Kidney (tissue), 13 donors: ENCODE measurements at regions not wholly inside any gene's neighbourhood (a gene's known extent, or its start where the extent isn't known, plus 50 kb on each side); places are given as distances from the start of the nearest gene placed in this dataset.

Experiments used
- DNase-seq, 5 donors: peaks; one replicate each; pipeline ENCODE4 v3.0.0-alpha.2; 2013 to 2020
- FAIRE-seq: peaks from 2 replicates; lab custom pipeline; 2012; peaks lifted over from hg19 to GRCh38; lab: Jason Lieb, UNC
- H3K27ac ChIP-seq, 2 donors: one replicate each; pipeline ENCODE4 v1.7.0; 2013; ENCODE audit warnings: low read depth in 2 of 2, low read length in 2 of 2, inconsistent platforms in 1 of 2
- H3K27me3 ChIP-seq: one replicate; pipeline ENCODE4 v1.7.1; 2013; ENCODE audit warnings: low read length, inconsistent platforms; ENCODE audit not compliant: control insufficient read depth, insufficient read depth
- H3K36me3 ChIP-seq, 3 donors: one replicate each; pipeline versions ENCODE4 v1.7.0 to v1.7.1; 2013; ENCODE audit warnings: low read length in 3 of 3, control low read depth in 1 of 3, inconsistent platforms in 1 of 3; ENCODE audit not compliant: insufficient read depth in 3 of 3, control insufficient read depth in 2 of 3
- H3K4me1 ChIP-seq, 3 donors: one replicate each; pipeline versions ENCODE4 v1.7.0 to v1.7.1; 2013; ENCODE audit warnings: low read length in 3 of 3, inconsistent platforms in 1 of 3, low read depth in 1 of 3; ENCODE audit not compliant: control insufficient read depth in 2 of 3, insufficient read depth in 2 of 3
- H3K4me3 ChIP-seq, 3 donors: one replicate each; pipeline versions ENCODE4 v1.7.0 to v1.8.1; 2013; ENCODE audit warnings: low read length in 3 of 3, control low read depth in 1 of 3, inconsistent platforms in 1 of 3
- H3K9ac ChIP-seq, 3 donors: one replicate each; pipeline versions ENCODE4 v1.7.0 to v1.7.1; 2013; ENCODE audit warnings: low read length in 3 of 3, control low read depth in 1 of 3, inconsistent platforms in 1 of 3
- H3K9me3 ChIP-seq, 3 donors: one replicate each; pipeline versions ENCODE4 v1.7.0 to v1.7.1; 2013; ENCODE audit warnings: low read length in 3 of 3, control low read depth in 1 of 3, inconsistent platforms in 1 of 3; ENCODE audit not compliant: control insufficient read depth in 2 of 3, insufficient read depth in 1 of 3
- intact Hi-C: fragments of 100-400 bp; cut with DNase I; formaldehyde crosslinking; loops from one replicate; pipeline ENCODE4 v1.11.1; 2022
- TF ChIP-seq, protein P1 (sequence below): IDR thresholded peaks from 3 replicates; pipeline ENCODE4 v1.5.1; 2012; ENCODE audit warnings: mild to moderate bottlenecking, moderate library complexity, borderline replicate concordance; ENCODE audit not compliant: insufficient read depth; ENCODE audit errors: extremely low read depth
- donor health status: control.
- donor health status: control.
- donor health status: control.
- donor health status: control.
- donor health status: control.
- donor health status: DM: yes; HTN: yes; CAD: no.
- donor health status: Normal renal cell carcinoma (clear cell type).

- Histone ChIP-seq H3K9ac (no peak overlapping the region), H3K9me3 (no peaks in the 10 kb centered on the region), H3K27ac (no peak overlapping the region), H3K27me3 (no peaks in the 10 kb centered on the region), H3K4me3 (no peak overlapping the region), H3K36me3 (no peaks in the 10 kb centered on the region), H3K4me1 (no peaks in the 10 kb centered on the region)
- intact Hi-C loops, result no loop called here
- peak in 1 of 5 donors; percentile 3 for DNase-seq
- FAIRE-seq, result no peak
- TF ChIP-seq, protein P1, sequence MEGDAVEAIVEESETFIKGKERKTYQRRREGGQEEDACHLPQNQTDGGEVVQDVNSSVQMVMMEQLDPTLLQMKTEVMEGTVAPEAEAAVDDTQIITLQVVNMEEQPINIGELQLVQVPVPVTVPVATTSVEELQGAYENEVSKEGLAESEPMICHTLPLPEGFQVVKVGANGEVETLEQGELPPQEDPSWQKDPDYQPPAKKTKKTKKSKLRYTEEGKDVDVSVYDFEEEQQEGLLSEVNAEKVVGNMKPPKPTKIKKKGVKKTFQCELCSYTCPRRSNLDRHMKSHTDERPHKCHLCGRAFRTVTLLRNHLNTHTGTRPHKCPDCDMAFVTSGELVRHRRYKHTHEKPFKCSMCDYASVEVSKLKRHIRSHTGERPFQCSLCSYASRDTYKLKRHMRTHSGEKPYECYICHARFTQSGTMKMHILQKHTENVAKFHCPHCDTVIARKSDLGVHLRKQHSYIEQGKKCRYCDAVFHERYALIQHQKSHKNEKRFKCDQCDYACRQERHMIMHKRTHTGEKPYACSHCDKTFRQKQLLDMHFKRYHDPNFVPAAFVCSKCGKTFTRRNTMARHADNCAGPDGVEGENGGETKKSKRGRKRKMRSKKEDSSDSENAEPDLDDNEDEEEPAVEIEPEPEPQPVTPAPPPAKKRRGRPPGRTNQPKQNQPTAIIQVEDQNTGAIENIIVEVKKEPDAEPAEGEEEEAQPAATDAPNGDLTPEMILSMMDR, result peak; percentile 37
These were observed 135.3 kb upstream of the DEFB112 start for GRCh38 chr6:50185006-50185405.

- Histone ChIP-seq H3K4me3 (no peak overlapping the region), H3K27ac (no peak overlapping the region), H3K9ac (no peak overlapping the region), H3K4me1 (no peaks in the 10 kb centered on the region), H3K9me3 (no peaks in the 10 kb centered on the region), H3K36me3 (no peaks in the 10 kb centered on the region), H3K27me3 (no peaks in the 10 kb centered on the region)
- intact Hi-C loops, result no loop called here
- TF ChIP-seq, protein P1, result no peak
- DNase-seq (peak in 3 of 5 donors; percentile 2 to 25 (median 10)), FAIRE-seq (no peak)
These were observed 137.7 kb upstream of the DEFB112 start for GRCh38 chr6:50187351-50187921.

GRCh38 chr6:50198245-50198644 is 148.5 kb upstream of the DEFB112 start:
- intact Hi-C loops, result no loop called here
- no peaks in the 10 kb centered on the region for H3K36me3 ChIP-seq
- H3K4me3 ChIP-seq, result no peak overlapping the region
- no peaks in the 10 kb centered on the region for H3K27me3 ChIP-seq
- H3K27ac ChIP-seq, result no peak overlapping the region
- no peak for DNase-seq
- H3K4me1 ChIP-seq, result no peaks in the 10 kb centered on the region
- FAIRE-seq, result no peak
- H3K9ac ChIP-seq, result no peak overlapping the region
- no peaks in the 10 kb centered on the region for H3K9me3 ChIP-seq
- TF ChIP-seq, protein P1, result no peak

DNA sequence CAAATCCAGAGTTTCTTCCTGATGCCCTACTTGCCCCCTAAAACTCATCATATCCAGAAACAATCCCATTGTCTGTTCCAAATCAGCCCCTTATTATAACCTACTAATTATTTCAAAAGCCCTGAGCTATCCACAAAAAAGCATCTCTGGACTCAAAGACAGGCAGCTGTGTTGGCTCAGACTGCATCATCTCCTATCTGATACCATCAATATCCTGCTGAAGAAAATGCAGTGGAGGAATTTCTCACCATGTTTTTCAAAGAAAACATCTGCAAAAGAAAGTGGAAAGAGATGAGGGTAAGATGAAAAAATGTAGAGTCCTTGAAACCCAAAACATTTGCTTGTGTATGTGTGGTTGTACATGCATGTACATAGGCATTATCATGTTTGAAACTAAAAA is 153.0 kb upstream of the DEFB112 start:
- no peak overlapping the region for H3K27ac ChIP-seq
- H3K36me3 ChIP-seq, result no peaks in the 10 kb centered on the region
- H3K9me3 ChIP-seq, result no peaks in the 10 kb centered on the region
- TF ChIP-seq, protein P1, result no peak
- no peak overlapping the region for H3K9ac ChIP-seq
- intact Hi-C loops, result no loop called here
- H3K27me3 ChIP-seq, result no peaks in the 10 kb centered on the region
- FAIRE-seq (no peak), DNase-seq (no peak)
- H3K4me3 ChIP-seq, result no peak overlapping the region
- no peaks in the 10 kb centered on the region for H3K4me1 ChIP-seq
